Stimulated activated CD8-positive, alpha-beta memory T cell treated with anti-CD3 and anti-CD28 coated beads, Interleukin-12 subunit alpha, Interleukin-12 subunit beta, amount 100 ng/mL, for 24 hours (primary cell): ENCODE measurements at regions not wholly inside any gene's neighbourhood (a gene's known extent, or its start where the extent isn't known, plus 50 kb on each side); places are given as distances from the start of the nearest gene placed in this dataset.
"Not testable (repeated sequence)": the region's sequence is repeated elsewhere in the genome, so short reads cannot be mapped to it uniquely, and the experiment has no call there.

Source experiments
- DNase-seq: peaks from one replicate; pipeline ENCODE4 v3.0.0-alpha.2; 2020; ENCODE audit errors: extremely low read depth

GRCh38 chr5:2151301-2151888 is 268.7 kb upstream of the IRX4 start:
- not testable (repeated sequence) for DNase-seq

GRCh38 chr5:2149195-2149539 is 266.4 kb upstream of the IRX4 start:
- DNase-seq: no peak

- no peak for DNase-seq
These were observed 265.8 kb upstream of the IRX4 start for GRCh38 chr5:2148312-2149194.

DNA sequence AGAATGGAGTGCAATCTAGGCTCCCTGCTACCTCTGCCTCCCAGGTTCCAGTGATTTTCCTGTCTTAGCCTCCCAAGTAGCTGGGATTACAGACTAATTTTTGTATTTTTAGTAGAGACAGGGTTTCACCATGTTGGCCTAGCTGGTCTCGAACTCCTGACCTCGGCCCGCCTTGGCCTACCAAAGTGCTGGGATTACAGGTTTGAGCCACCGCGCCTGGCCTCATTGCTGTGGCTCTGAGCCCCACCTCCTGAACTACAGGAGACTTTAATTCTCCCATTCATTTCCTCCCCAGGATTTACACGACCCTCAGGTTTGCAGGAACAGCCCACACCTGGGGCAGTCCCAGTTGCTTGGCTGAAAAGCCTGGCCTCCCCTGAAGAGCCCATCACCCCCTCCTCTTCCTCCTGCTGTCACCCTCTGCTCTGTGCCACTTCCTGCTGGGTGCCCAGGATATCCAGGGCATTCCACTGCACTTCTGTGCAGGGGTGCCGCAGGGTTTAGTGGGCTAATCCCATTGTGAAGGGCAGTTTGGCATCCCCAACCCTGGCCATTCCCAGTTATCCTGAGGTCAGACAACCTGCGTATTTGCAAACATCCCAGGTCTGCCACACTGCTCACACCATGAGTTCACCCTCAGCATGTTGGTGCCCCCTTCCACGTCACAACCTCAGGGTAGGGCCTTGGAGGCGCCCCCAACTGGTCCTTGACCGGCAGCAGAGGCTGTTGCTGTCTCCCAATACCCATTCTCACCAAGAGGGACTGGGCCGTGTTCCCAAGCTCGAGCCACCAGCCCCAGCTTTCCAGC is 265.0 kb upstream of the IRX4 start:
- DNase-seq: no peak

DNA sequence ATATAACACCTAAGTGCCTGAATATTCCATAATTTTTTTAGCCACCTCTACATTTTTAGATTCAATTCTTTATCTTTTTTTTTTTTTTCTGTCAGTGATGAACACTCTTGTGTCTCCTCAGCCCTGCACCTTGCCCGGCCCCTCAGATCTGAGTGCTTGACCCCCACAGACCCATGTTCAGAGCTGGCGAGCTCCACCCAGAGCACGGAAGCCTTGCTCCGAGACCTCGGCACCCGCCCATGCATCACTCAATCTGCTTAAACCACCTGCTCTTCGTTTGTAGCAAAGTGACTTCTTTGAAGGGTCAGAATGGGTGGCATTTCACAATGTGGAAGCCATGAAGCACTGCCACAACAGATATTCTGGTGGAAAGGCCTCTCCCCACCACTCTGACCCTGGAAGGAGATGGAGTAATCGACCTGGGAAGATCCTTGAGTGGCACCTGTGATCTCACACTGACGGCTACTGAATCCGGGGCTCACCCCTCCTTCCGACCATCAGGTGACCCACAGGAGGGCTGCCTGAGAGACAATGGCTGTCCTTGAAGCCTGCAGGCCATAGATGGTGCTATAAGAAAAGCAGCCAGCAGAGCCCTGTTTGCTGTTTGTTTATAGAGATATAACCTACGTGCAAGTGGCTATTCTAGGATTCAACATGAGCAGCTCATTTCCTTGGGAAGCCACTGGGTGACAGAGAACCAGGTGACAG is 261.1 kb upstream of the IRX4 start:
- no peak for DNase-seq

DNA sequence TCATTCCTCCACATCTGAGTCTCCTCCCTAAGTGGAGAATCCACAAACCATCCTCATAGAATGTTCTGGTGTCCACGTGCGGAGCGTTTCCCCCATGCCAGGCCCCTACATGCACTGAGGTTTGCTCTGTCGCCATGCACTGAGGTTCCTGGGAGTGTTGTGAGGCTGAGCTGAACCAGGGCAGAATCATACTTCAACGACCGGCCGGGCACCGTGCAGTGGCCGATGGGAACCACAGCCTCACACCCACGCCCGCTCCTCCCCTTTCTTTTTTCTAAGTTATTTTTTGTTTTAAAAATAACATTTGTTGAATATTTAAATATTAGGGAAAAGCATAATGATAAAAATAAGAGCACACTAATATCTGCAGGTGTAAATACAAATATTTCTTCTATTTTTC is 260.4 kb upstream of the IRX4 start:
- DNase-seq: no peak

GRCh38 chr5:2142456-2142954 is 259.8 kb upstream of the IRX4 start:
- no peak for DNase-seq

DNA sequence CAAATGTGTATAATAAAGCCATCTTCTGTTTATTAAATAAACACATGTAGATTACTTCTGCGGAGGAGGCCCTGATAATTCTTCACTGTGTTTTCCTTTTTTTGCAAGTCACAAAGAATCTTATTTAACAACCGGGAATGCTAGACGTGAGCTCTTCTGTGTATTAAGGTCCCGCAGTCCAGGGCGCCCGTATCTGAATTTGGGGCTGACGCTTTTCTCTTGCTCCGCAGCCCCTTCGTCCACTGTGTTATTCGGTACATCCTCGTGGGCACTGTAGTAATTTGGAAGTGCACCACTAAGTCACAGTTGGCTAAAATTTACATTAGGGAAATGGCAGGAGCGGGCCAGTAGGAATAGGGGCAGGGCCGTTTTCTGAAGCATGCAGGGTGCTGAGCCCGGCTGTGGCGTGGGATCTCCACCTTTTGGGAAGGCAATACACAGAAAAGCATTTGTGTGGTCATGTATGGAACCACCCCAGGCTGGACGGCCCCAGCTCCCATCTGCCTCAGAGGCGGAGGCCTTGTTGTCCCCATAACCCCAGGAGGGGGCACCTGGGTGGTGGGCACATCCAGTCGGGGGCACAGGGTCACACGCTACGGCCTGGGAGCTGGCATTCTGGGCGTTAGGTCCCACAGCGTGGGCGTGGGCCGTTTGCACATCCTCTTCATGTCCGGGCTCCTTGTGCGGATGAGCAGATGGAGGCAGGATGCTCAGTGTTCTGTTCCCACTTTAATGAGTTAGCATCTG is 258.7 kb upstream of the IRX4 start:
- DNase-seq: no peak

- DNase-seq: no peak
These were observed 257.9 kb upstream of the IRX4 start for GRCh38 chr5:2140501-2141175.

DNA sequence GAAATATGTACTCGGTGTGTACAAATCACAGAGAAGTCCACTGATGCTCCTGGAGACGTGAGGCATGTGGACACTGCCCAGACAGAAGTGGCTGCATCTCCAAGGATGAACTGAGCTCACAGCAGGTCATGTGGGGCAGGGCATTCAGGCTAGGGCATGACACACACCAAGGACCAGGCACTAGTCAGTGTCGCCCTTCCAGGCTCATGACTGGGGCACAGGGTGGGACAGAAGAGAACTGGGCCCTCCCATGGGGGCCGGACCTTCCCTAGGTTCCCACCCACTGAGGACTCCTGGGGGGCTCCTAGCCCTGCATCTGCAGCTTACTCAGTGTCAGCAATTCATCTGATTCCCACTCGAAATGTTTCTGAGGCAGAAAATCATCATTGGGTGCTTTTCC is 256.8 kb upstream of the IRX4 start:
- DNase-seq: no peak

DNA sequence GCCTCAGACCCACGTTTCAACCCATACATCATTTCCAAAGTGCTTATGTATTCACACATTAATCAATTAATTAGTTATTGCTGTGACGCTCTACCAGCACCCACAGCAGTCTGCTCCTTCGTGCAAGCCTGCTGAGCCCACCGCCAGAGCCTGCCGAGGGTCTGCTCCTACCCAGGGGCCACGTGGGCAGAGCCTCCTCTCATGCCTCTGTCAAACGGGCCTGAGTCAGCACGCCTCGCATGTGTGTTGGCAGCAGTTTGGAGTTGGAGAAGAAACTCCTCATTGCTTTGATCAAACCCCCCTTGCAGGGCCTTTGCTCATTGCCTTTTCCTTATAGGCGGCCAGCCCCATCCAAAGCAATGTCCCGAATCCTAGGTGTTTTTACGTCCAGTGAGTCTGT is 256.2 kb upstream of the IRX4 start:
- no peak for DNase-seq

GRCh38 chr5:2137444-2138050 is 254.8 kb upstream of the IRX4 start:
- no peak for DNase-seq

GRCh38 chr5:2136728-2137333 is 254.1 kb upstream of the IRX4 start:
- DNase-seq: no peak

- no peak for DNase-seq
These were observed 253.1 kb upstream of the IRX4 start for GRCh38 chr5:2135833-2136232.

DNA sequence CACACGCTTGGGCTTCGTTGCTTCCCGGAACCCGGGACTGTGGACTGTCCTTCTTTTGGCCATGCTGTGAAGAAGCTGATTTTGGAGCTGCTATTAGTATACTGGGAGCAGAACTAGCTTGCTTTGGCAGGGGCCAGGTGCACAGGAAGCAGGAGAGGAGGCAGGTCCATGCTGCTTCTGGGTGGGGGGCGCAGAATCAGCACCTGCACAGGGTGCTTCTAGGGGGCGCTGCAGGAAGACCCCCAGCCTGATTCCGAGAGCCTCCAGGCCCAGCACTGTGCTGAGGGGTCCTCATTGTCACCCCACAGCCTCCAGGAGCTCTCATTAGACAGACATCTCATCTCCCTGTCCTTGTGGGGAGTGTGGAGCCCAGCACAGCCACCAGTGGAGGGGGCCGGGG is 252.6 kb upstream of the IRX4 start:
- DNase-seq: no peak

DNA sequence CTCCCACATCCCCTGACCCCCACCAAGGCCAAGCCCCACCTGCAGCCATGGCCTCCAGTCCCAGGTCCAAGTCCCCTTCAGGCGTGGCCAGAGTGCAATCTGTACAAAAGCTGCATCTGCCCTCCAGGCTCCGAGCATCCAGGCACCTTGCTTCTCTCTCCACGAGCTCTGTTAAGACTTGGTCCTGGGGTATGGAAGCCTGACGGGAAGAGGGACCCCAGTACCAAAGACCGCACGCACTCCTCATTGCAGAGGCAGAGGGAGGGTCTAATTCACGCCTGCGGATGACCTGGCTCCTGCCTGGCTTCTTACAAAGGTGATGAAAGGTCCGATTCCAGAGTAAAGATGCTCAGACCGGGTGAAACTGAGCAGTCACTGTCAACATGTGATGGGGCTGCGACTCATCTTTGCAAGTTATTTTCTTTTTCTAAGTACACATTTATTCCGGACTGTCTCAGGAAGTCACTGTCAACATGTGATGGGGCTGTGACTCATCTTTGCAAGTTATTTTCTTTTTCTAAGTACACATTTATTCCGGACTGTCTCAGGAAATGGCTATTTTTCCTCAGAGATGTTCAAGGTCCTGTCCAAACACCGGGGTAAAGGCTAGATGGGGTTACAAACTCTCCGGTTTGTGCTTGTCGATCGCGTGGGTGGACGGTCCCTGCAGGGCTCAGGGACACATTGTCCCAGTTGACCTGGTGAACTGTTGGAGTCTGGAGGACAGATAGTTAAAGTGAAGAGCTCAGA is 252.0 kb upstream of the IRX4 start:
- DNase-seq: no peak

DNA sequence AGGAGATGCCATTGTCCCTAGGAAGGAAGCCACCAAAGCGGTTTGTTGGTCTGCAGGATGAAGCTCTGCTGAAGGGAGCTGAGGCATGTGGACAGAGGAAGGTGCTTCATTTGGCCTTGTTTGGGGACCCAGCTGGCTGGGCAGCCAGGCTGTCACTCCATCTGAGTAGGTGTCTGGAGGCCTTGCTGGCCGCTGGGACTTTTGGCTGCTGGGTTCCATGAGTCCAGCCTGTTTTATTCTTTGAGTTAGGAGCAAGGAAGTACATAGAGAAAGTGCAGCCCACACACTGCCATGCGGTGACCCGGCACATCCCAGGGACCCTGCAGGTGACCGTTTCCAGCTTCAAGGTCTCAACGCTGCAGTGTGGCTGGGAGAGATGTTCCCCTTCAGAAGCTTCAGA is 251.2 kb upstream of the IRX4 start:
- DNase-seq: no peak

DNA sequence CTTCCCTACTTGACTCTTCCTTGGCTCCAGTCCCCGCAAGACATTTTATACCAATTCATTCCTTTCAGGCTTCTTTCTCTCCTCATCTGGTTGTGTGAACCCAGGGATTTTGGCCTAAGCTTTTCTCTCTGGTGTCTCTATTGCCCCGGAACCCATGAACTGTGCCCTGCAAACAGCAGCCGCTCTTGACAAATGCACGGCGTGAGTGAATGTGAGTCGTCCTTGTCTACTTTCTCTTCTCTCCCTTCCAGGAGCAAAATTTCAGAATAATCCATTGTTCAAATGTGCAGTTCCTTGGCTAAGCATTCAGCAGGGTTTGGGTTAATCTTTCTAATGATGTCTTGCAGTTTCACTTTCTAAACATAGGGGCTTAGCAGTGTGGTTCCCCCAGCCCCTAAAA is 250.4 kb upstream of the IRX4 start:
- DNase-seq: no peak

DNA sequence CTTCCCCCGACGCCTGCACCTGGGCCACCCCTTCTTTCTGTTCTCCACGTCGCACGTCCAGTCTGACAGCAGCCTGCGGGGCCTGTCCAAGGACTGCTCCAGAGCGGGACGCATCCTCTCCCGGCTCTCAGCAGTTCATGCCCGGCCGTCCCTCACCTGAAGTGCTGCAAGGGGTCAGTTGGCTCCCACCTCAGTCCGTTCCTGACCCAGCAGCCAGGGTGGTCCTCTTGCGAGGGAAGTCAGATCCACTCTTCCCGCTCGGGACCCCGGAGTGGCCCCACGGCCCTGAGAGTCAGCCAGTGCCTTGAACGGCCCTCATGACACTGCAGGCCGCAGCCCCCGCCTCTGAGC is 249.7 kb upstream of the IRX4 start:
- DNase-seq: no peak
